ENCODE measurements at regions not wholly inside any gene's neighbourhood (a gene's known extent, or its start where the extent isn't known, plus 50 kb on each side); places are given as distances from the start of the nearest gene placed in this dataset.
A peak's percentile ranks its signal among the peaks of the same experiment; 100 is the strongest.

DNA sequence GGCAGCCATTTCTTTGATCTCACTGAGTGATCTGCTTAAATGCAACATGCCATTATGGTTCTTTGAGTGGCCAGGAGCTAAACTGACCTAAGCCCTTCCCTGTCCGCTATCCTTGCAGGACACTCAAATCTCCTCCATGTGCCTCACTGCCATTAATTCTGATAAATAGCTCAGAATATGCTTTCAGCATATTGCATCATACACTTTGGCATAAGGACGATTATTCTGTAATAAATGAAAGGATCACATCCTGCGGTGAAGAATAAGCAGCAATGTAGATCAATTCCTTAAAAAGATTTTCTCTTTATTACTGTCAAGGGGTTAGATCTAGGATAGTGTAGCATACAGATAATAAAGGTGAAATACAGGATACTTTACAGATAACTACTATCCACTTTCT, 231.8 kb upstream of the CTBP2 start:
- TF ChIP-seq, protein P1, sequence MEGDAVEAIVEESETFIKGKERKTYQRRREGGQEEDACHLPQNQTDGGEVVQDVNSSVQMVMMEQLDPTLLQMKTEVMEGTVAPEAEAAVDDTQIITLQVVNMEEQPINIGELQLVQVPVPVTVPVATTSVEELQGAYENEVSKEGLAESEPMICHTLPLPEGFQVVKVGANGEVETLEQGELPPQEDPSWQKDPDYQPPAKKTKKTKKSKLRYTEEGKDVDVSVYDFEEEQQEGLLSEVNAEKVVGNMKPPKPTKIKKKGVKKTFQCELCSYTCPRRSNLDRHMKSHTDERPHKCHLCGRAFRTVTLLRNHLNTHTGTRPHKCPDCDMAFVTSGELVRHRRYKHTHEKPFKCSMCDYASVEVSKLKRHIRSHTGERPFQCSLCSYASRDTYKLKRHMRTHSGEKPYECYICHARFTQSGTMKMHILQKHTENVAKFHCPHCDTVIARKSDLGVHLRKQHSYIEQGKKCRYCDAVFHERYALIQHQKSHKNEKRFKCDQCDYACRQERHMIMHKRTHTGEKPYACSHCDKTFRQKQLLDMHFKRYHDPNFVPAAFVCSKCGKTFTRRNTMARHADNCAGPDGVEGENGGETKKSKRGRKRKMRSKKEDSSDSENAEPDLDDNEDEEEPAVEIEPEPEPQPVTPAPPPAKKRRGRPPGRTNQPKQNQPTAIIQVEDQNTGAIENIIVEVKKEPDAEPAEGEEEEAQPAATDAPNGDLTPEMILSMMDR (IDR thresholded peaks at IDR 0.05; ENCODE audit: unreplicated experiment in 3 of 3): no peak
- peaks cover 8% of the 10 kb centered on the region for H3K36me3 Mint-ChIP-seq (ENCODE audit: low read depth)
- H3K27me3 Mint-ChIP-seq (ENCODE audit: low read depth): peaks cover 9% of the 10 kb centered on the region
- H3K9me3 Mint-ChIP-seq: peaks cover 27% of the 10 kb centered on the region
- H3K4me1 Mint-ChIP-seq: peaks cover 25% of the 10 kb centered on the region
- H3K4me3 Mint-ChIP-seq: peak overlapping the region in 1 of 3 experiments; percentile 2
- peak overlapping the region; percentile 56 to 80 (median 70) for H3K27ac Mint-ChIP-seq

DNA sequence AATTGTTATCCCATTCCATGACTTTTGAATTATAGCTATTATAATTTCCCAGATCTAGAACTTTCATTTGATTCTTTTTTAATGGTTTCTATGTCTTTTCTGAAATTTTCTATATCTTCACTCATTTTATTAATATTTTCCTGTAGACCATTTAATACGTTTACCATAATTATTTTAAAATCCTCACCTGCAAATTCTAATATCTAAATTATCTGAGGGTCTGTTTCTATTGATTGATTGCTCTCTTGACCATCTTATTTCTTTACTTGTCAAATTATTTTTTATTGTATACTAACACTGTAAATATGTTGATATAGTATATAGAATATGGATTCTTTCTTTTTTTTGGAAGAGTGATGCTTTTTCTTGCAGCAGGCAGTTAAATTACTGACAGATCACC, 229.3 kb upstream of the CTBP2 start:
- TF ChIP-seq, protein P1 (IDR thresholded peaks at IDR 0.05; ENCODE audit: unreplicated experiment in 3 of 3): no peak
- H3K4me3 Mint-ChIP-seq: no peak overlapping the region
- peaks cover 27% of the 10 kb centered on the region for H3K9me3 Mint-ChIP-seq

DNA sequence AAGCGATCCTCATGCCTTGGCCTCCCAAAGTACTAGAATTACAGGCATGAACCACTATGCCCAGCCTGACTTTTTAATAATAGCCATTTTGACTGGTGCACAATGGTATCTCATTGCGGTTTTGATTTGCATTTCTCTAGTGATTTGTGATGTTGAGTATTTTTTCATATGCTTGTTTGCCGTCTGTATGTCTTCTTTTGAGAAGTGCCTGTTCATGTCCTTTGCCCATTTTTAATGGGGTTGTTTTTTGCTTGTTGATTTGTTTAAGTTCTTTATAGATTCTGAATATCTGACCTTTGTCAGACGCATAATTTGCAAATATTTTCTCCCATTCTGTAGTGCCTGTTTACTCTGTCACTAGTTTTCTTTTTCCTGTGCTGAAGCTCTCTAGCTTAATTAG, 219.2 kb upstream of the CTBP2 start:
- no peak overlapping the region for H3K27ac Mint-ChIP-seq
- no peaks in the 10 kb centered on the region for H3K4me1 Mint-ChIP-seq
- H3K4me3 Mint-ChIP-seq: no peak overlapping the region
- peaks cover 12% of the 10 kb centered on the region for H3K27me3 Mint-ChIP-seq (ENCODE audit: low read depth)
- no peaks in the 10 kb centered on the region for H3K36me3 Mint-ChIP-seq (ENCODE audit: low read depth)
- TF ChIP-seq, protein P1 (IDR thresholded peaks at IDR 0.05; ENCODE audit: unreplicated experiment in 3 of 3): no peak
- H3K9me3 Mint-ChIP-seq: peaks cover 40% of the 10 kb centered on the region

More for the DNA sequence above, 229.3 kb upstream of the CTBP2 start:
- Mint-ChIP-seq H3K4me1 (peaks cover 16% of the 10 kb centered on the region), H3K27me3 (ENCODE audit: low read depth) (peaks cover 14% of the 10 kb centered on the region), H3K36me3 (ENCODE audit: low read depth) (peaks cover 8% of the 10 kb centered on the region), H3K27ac (no peak overlapping the region)

DNA sequence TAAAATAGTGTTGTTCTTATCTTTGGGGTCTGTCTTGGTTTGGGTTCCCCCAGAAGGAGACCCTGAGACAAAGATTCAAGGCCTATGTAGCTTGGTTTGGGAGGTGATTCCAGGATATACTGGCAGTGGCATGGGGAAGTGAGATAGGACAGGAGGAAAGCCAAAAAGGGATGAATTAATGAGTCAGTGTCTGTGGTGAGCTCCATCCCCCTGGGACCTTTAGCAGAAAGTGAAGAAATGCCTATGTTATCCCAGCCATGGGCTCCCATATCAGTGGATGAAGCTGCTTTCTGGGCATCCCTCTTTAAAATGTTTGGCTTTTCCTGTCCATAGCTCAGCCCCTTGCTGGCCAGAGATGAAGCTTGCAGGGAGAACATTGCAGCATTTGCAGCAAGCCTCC, 217.0 kb upstream of the CTBP2 start:
- TF ChIP-seq, protein P1 (IDR thresholded peaks at IDR 0.05; ENCODE audit: unreplicated experiment in 3 of 3): no peak
- Mint-ChIP-seq H3K36me3 (ENCODE audit: low read depth) (no peaks in the 10 kb centered on the region), H3K27me3 (ENCODE audit: low read depth) (peaks cover 12% of the 10 kb centered on the region), H3K4me3 (no peak overlapping the region), H3K9me3 (peaks cover 25% of the 10 kb centered on the region), H3K4me1 (no peaks in the 10 kb centered on the region), H3K27ac (no peak overlapping the region)

DNA sequence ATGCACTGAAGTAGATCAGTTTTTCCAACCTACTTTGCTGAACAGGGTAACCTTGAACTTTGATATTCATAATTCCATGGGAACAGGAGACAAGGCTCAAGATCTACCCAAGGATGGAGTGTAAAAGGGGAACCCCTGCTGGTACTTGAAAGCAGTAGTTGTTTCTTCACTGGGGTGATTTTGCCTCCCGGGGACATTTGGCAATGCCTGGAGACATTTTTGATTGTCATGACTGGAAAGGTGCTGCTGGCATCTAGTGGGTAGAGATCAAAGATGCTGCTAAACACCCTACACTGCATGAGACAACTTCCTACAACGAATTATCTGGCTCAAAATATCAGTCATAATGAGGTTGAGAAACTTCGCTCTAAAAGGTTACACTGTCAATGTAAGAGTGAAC, 214.8 kb upstream of the CTBP2 start:
- Mint-ChIP-seq H3K27me3 (ENCODE audit: low read depth) (peaks cover 12% of the 10 kb centered on the region), H3K4me3 (no peak overlapping the region), H3K9me3 (peaks cover 9% of the 10 kb centered on the region), H3K36me3 (ENCODE audit: low read depth) (no peaks in the 10 kb centered on the region), H3K27ac (no peak overlapping the region), H3K4me1 (no peaks in the 10 kb centered on the region)
- TF ChIP-seq, protein P1 (IDR thresholded peaks at IDR 0.05; ENCODE audit: unreplicated experiment in 3 of 3): peak in 1 of 3 experiments; percentile 32

DNA sequence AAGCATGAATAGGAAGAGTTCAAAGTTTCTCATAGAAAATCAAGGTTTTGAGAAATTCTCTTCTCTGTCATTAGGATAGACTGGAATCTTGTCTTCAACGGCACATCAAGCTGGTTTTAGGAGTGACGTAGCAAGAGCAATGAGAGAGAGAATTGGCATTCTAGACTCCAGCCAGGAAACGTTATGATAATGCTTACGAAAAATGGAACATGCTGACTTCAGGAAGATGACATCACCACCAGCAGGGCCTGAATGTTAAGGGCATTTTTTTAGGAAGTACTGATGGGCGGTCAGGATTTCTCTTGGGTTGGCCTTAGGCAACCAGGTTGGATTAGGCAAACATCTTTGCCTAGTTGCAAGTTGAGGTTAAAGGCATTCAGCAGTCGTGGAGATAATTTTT, 213.2 kb upstream of the CTBP2 start:
- Mint-ChIP-seq H3K36me3 (ENCODE audit: low read depth) (no peaks in the 10 kb centered on the region), H3K27me3 (ENCODE audit: low read depth) (peaks cover 9% of the 10 kb centered on the region), H3K27ac (no peak overlapping the region), H3K9me3 (peaks cover 3% of the 10 kb centered on the region), H3K4me1 (no peaks in the 10 kb centered on the region), H3K4me3 (no peak overlapping the region)
- TF ChIP-seq, protein P1 (IDR thresholded peaks at IDR 0.05; ENCODE audit: unreplicated experiment in 3 of 3): no peak

Measured in nephron (organoid).